NB4 (cell line): ENCODE measurements at regions not wholly inside any gene's neighbourhood (a gene's known extent, or its start where the extent isn't known, plus 50 kb on each side); places are given as distances from the start of the nearest gene placed in this dataset.

Experiments used
- DNase-seq: peaks from one replicate; pipeline ENCODE4 v3.0.0; 2010; ENCODE audit warnings: low read depth
- H3K4me3 ChIP-seq: one replicate; pipeline ENCODE4 v1.5.1; 2011; ENCODE audit warnings: mild to moderate bottlenecking, low read depth, low read length, moderate library complexity
- CTCF ChIP-seq: IDR thresholded peaks from one replicate; pipeline ENCODE4 v1.5.1; 2012; ENCODE audit warnings: low read depth, low read length
- MYC ChIP-seq: IDR thresholded peaks from 2 replicates; pipeline ENCODE4 v1.6.1; 2011; ENCODE audit warnings: low read depth, low read length
- POLR2A ChIP-seq: IDR thresholded peaks from 2 replicates; pipeline ENCODE4 v1.6.1; 2011; ENCODE audit warnings: mild to moderate bottlenecking; ENCODE audit not compliant: insufficient read length; ENCODE audit errors: extremely low read depth
- TF ChIP-seq, protein P1 (sequence below): IDR thresholded peaks from 2 replicates; pipeline ENCODE4 v1.6.1; 2011; ENCODE audit warnings: low read depth, low read length

DNA sequence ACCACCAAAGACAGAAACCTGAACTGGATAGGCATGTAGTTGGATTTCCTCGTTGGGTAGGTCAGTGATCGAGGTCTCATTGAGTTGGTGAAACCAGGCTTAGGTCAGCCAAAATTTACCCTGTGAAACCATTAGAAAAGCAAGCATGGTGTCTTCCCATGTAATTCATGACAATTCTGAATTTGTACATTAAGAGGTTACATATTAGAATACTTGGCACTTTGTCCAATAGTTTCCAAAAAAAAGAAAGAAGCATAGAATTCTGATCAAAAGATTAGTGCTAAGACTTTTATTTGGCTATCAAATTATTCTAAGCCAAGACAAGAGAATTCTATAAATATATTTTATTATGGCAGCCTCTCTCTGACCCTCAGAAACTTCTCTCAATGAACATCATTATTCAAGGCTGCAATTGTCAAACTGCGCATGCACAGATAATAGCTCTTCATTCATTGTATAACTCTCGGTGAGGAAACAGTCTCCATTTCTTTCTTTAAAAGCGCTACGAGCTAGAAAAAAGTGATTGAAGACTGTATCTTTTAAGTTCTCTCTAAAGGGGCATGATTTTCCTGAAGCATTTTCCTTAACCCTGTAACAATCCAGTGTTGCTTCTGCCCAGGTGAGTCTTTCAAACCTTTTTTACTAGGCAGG lies 79.1 kb upstream of the MYCN start:
- no peak for DNase-seq
- H3K4me3 ChIP-seq: no peak overlapping the region
- TF ChIP-seq POLR2A (no peak), MYC (no peak), CTCF (no peak)
- TF ChIP-seq, protein P1, sequence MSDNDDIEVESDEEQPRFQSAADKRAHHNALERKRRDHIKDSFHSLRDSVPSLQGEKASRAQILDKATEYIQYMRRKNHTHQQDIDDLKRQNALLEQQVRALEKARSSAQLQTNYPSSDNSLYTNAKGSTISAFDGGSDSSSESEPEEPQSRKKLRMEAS: no peak

DNA sequence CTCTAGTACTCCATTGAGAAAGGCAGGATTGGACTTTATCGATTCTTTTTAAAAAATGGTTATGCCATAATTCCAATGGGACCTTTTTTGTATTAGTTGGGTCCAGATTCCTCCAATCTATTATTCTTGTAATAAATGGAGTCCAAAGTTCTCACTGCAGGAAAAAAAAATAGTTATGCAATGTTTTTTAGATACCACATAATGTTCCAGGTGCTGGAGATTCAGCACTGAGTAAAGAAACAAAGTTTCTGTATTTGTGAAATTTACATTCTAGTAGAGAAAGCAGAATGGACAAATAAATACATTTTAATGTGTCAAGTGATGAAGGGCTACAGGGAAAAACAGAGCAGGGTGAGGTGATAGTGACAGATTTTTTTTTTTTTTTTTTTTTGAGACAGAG lies 78.5 kb upstream of the MYCN start:
- DNase-seq: no peak
- TF ChIP-seq CTCF (no peak), POLR2A (no peak), MYC (no peak)
- TF ChIP-seq, protein P1: no peak
- H3K4me3 ChIP-seq: no peak overlapping the region

GRCh38 chr2:15863089-15863488 lies 77.3 kb upstream of the MYCN start:
- no peak for DNase-seq
- no peak for TF ChIP-seq CTCF
- TF ChIP-seq, protein P1: no peak
- no peak for TF ChIP-seq MYC
- TF ChIP-seq POLR2A: no peak
- H3K4me3 ChIP-seq: no peak overlapping the region

DNA sequence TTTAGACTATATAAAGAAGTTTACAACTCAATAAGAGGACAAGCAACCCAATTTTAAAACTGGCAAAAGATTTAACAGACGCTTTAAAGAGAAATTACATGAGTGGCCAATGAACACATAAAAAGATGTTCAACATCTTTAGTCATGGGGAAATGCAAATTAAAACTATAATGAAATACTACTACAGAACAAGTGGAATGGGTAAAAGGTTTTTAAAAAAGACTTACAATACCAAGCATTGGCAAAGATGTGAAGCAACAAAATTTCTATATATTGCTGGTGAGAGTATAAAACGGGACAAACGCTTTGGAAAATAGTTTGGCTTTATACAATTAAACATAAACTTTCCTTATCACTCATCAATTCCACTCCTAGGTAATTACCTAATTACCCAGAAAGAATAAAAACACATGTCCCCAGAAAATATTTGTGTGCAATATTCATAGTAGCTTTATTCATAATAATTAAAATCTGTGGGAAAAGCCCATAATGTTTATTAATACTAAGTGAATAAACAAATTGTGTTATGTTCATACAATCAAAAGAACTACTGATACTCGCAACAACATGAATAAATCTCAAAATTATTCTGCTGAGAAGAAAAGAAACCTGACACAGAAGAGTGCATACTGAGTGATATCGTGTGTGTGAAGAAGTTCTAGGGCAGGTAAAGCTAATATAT lies 76.7 kb upstream of the MYCN start:
- DNase-seq: no peak
- TF ChIP-seq MYC (no peak), POLR2A (no peak), CTCF (no peak)
- TF ChIP-seq, protein P1: no peak
- no peak overlapping the region for H3K4me3 ChIP-seq

GRCh38 chr2:15864176-15864769 lies 76.1 kb upstream of the MYCN start:
- H3K4me3 ChIP-seq: no peak overlapping the region
- DNase-seq: no peak
- TF ChIP-seq, protein P1: no peak
- TF ChIP-seq POLR2A (no peak), CTCF (no peak), MYC (no peak)
